Activated CD8-positive, alpha-beta T cell treated with anti-CD3 and anti-CD28 coated beads for 36 hours (primary cell): ENCODE measurements at regions not wholly inside any gene's neighbourhood (a gene's known extent, or its start where the extent isn't known, plus 50 kb on each side); places are given as distances from the start of the nearest gene placed in this dataset.

ENCODE experiments used
- ATAC-seq: fragments of 200-7000 bp; cut with Tn5 transposase; one replicate; pipeline ENCODE4 v1.10.0; 2021; ENCODE audit warnings: mild to moderate bottlenecking, moderate library complexity
- CTCF ChIA-PET: fragments of 350-600 bp; sonication (Branson Sonifier 250); formaldehyde crosslinking; loops from one replicate; lab custom pipeline; 2021; ENCODE audit warnings: antibody characterized with exemption; lab: Charles Lee
- POLR2A ChIA-PET: fragments of 350-600 bp; sonication (Branson Sonifier 250); formaldehyde crosslinking; loops from one replicate; lab custom pipeline; 2021; ENCODE audit warnings: antibody characterized with exemption; lab: Charles Lee
- DNase-seq: peaks from one replicate; pipeline ENCODE4 v3.0.0-alpha.2; 2020
- H3K27ac Mint-ChIP-seq: one replicate; pipeline ENCODE4 v1.8.0; 2021; ENCODE audit warnings: mild to moderate bottlenecking, mixed read lengths
- H3K27me3 Mint-ChIP-seq: one replicate; pipeline ENCODE4 v1.8.0; 2021; ENCODE audit warnings: mixed read lengths
- H3K36me3 Mint-ChIP-seq: one replicate; pipeline ENCODE4 v1.8.0; 2021; ENCODE audit warnings: low read depth, mixed read lengths
- H3K4me1 Mint-ChIP-seq: one replicate; pipeline ENCODE4 v1.8.0; 2021; ENCODE audit warnings: low read depth, mixed read lengths
- H3K4me3 Mint-ChIP-seq: one replicate; pipeline ENCODE4 v1.8.0; 2021; ENCODE audit warnings: mild to moderate bottlenecking, moderate library complexity, mixed read lengths
- H3K9me3 Mint-ChIP-seq: one replicate; pipeline ENCODE4 v1.8.0; 2021; ENCODE audit warnings: mixed read lengths
- CTCF ChIP-seq: fragments of 200-600 bp; IDR thresholded peaks from one replicate; pipeline ENCODE4 v1.8.0; 2022; ENCODE audit warnings: antibody characterized with exemption, mild to moderate bottlenecking
- intact Hi-C: fragments of 100-400 bp; cut with micrococcal nuclease; formaldehyde crosslinking; loops from one replicate; pipeline ENCODE4 v1.10.0; 2022

GRCh38 chr14:98890556-98891340, 381.2 kb downstream of the BCL11B start:
- DNase-seq (no peak), ATAC-seq (no peak)
- Mint-ChIP-seq H3K36me3 (no peaks in the 10 kb centered on the region), H3K4me3 (no peak overlapping the region), H3K27ac (no peak overlapping the region), H3K27me3 (no peaks in the 10 kb centered on the region), H3K4me1 (peaks cover 3% of the 10 kb centered on the region), H3K9me3 (no peaks in the 10 kb centered on the region)
- no peak for TF ChIP-seq CTCF
- intact Hi-C loops, result no loop called here
- CTCF ChIA-PET, result no interaction called here
- POLR2A ChIA-PET, result no interaction called here

DNA sequence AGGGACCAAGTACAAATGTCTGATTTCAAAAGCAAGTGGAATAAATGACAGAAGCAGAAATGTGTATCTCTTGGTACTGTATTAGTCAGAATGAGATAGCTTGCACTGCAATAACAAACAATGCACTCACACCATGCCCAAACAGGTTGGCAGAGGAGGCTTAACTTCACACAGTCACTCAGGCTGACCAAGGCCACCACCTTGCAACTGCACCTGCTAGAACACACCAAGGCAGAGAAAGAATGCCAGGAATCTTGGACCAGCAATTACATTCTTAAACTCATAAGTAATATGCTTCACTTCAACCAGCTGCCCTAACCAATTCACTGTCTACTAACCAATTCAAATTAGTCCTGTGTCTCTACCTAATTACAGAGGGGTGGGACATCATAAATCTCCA, 378.3 kb downstream of the BCL11B start:
- H3K36me3 Mint-ChIP-seq, result no peaks in the 10 kb centered on the region
- DNase-seq (no peak), ATAC-seq (no peak)
- no peak for TF ChIP-seq CTCF
- no peaks in the 10 kb centered on the region for H3K27me3 Mint-ChIP-seq
- no peaks in the 10 kb centered on the region for H3K4me1 Mint-ChIP-seq
- intact Hi-C loops, result no loop called here
- no peak overlapping the region for H3K4me3 Mint-ChIP-seq
- ChIA-PET POLR2A (interaction anchor here (0.5 to 0.8 kb wide), 2 partner anchors 341 to 829 kb away, joined by 3 read pairs; no protein-coding TSS in a partner anchor), CTCF (interaction anchor here (1.6 kb wide), 1 partner anchor 34 kb away, joined by 3 read pairs; no protein-coding TSS in a partner anchor)
- no peaks in the 10 kb centered on the region for H3K9me3 Mint-ChIP-seq
- no peak overlapping the region for H3K27ac Mint-ChIP-seq

- TF ChIP-seq CTCF, result no peak
- ATAC-seq (no peak), DNase-seq (no peak)
- Mint-ChIP-seq H3K27ac (no peak overlapping the region), H3K27me3 (no peaks in the 10 kb centered on the region), H3K36me3 (no peaks in the 10 kb centered on the region), H3K9me3 (no peaks in the 10 kb centered on the region), H3K4me3 (no peak overlapping the region), H3K4me1 (no peaks in the 10 kb centered on the region)
- intact Hi-C loops, result no loop called here
- ChIA-PET POLR2A (interaction anchor here (0.8 kb wide), 1 partner anchor 342 kb away, joined by 3 read pairs; no protein-coding TSS in a partner anchor), CTCF (interaction anchor here (1.6 kb wide), 1 partner anchor 35 kb away, joined by 3 read pairs; no protein-coding TSS in a partner anchor)
Observed at GRCh38 chr14:98894600-98894999, 377.4 kb downstream of the BCL11B start.

GRCh38 chr14:98896449-98896848, 375.5 kb downstream of the BCL11B start:
- no peaks in the 10 kb centered on the region for H3K9me3 Mint-ChIP-seq
- POLR2A ChIA-PET, result no interaction called here
- TF ChIP-seq CTCF, result no peak
- H3K27me3 Mint-ChIP-seq, result no peaks in the 10 kb centered on the region
- H3K36me3 Mint-ChIP-seq, result no peaks in the 10 kb centered on the region
- no peak overlapping the region for H3K4me3 Mint-ChIP-seq
- no peak for ATAC-seq
- intact Hi-C loops, result no loop called here
- no peaks in the 10 kb centered on the region for H3K4me1 Mint-ChIP-seq
- H3K27ac Mint-ChIP-seq, result no peak overlapping the region
- no peak for DNase-seq
- CTCF ChIA-PET, result no interaction called here

DNA sequence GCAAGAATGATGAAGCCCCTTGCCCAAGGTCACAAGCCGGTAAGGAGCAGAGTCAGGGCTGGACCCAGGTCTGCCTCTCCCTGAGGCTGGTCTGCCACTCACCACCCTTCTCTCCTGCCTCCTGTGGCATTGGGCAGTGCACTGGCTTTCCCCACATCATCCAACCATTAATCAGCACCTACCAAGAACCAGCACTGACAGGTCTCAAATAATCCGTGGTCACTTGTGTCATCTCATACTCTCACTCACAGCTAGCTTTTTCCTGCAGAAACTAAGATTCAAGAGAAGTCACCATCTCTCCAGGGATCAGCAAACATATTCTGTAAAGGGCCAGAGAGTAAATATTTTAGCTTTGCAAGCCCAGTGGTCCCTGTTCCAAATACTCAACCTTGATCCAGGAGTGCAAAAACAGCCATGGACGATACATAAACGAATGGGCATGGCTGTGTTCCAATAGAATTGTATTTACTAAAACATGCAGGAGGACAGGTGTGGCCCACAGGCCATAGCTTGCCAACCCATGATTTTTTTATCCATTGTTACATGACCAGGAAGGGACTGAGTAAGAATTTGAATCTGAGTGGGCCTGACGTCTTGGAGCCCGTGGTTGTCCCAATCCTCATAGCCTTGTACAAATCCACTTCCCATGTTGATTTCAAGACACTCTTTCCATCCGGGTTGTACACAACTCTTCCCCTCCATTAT, 374.2 kb downstream of the BCL11B start:
- Mint-ChIP-seq H3K4me1 (no peaks in the 10 kb centered on the region), H3K27me3 (no peaks in the 10 kb centered on the region), H3K4me3 (no peak overlapping the region), H3K9me3 (no peaks in the 10 kb centered on the region), H3K27ac (no peak overlapping the region), H3K36me3 (no peaks in the 10 kb centered on the region)
- ChIA-PET POLR2A (no interaction called here), CTCF (no interaction called here)
- intact Hi-C loops, result no loop called here
- no peak for DNase-seq
- TF ChIP-seq CTCF, result no peak
- no peak for ATAC-seq
